HL-60 (cell line): ENCODE measurements at regions not wholly inside any gene's neighbourhood (a gene's known extent, or its start where the extent isn't known, plus 50 kb on each side); places are given as distances from the start of the nearest gene placed in this dataset.

Source experiments
- DNase-seq, 2 experiments: peaks; one replicate each; pipeline ENCODE4 v3.0.0-alpha.2; 2010 to 2020; ENCODE audit warnings: low read depth in 1 of 2, low spot score in 1 of 2
- H3K27ac ChIP-seq: fragments of 250-450 bp; sonication (Bioruptor Pico); replicated peaks from 2 replicates; pipeline ENCODE4 v1.5.1; 2020; ENCODE audit warnings: mild to moderate bottlenecking, moderate library complexity
- H3K27me3 ChIP-seq: fragments of 250-450 bp; sonication (Bioruptor Pico); 2 replicates; pipeline ENCODE4 v1.5.1; 2021; ENCODE audit warnings: mild to moderate bottlenecking, moderate library complexity; ENCODE audit not compliant: insufficient read depth, poor library complexity, severe bottlenecking
- H3K4me3 ChIP-seq: replicated peaks from 2 replicates; pipeline ENCODE4 v1.5.1; 2011; ENCODE audit warnings: mild to moderate bottlenecking, control low read depth, low read length; ENCODE audit not compliant: insufficient read depth
- CTCF ChIP-seq: IDR thresholded peaks from one replicate; pipeline ENCODE4 v1.5.1; 2011; ENCODE audit warnings: low read length, control low read depth, inconsistent platforms; ENCODE audit not compliant: insufficient read depth
- GABPA ChIP-seq: IDR thresholded peaks from 2 replicates; pipeline ENCODE4 v1.6.1; 2012; ENCODE audit warnings: low read depth
- POLR2AphosphoS5 ChIP-seq: IDR thresholded peaks from 2 replicates; pipeline ENCODE4 v1.6.1; 2012; ENCODE audit warnings: low read depth
- REST ChIP-seq: IDR thresholded peaks from 2 replicates; pipeline ENCODE4 v1.6.1; 2012; ENCODE audit warnings: low read depth; ENCODE audit not compliant: insufficient replicate concordance
- SPI1 ChIP-seq: IDR thresholded peaks from 2 replicates; pipeline ENCODE4 v1.6.1; 2012; ENCODE audit warnings: low read depth, mild to moderate bottlenecking, borderline replicate concordance

DNA sequence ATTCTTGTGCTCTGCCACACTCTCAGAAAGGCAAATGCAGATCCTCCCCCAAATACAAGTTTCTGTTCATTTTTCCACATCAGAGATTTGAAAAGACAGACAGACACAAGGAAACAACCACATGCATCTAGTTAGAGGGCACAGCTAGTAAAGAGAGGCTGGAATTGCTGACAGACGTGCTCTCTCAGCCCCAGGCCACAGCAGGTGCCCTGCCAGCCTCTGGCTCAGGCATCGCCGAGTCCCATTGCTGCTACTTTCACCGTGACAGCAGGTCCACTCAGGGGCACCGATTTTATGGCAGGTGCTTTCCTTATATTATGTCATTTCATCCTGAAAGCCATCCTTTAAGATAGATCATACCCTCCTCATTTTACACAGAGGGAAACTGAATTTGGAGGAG is 507.5 kb downstream of the EIPR1 start:
- Histone ChIP-seq H3K27ac (no peak overlapping the region), H3K27me3 (peaks cover 3% of the 10 kb centered on the region), H3K4me3 (no peak overlapping the region)
- no peak for DNase-seq
- no peak for TF ChIP-seq CTCF
- TF ChIP-seq POLR2AphosphoS5: no peak
- TF ChIP-seq SPI1: no peak
- TF ChIP-seq REST: no peak
- no peak for TF ChIP-seq GABPA

GRCh38 chr2:2869553-2869952 is 508.1 kb downstream of the EIPR1 start:
- H3K27me3 ChIP-seq: peaks cover 3% of the 10 kb centered on the region
- no peak overlapping the region for H3K27ac ChIP-seq
- TF ChIP-seq SPI1: no peak
- TF ChIP-seq GABPA: no peak
- TF ChIP-seq CTCF: no peak
- TF ChIP-seq POLR2AphosphoS5: no peak
- TF ChIP-seq REST: no peak
- H3K4me3 ChIP-seq: no peak overlapping the region
- DNase-seq: no peak

DNA sequence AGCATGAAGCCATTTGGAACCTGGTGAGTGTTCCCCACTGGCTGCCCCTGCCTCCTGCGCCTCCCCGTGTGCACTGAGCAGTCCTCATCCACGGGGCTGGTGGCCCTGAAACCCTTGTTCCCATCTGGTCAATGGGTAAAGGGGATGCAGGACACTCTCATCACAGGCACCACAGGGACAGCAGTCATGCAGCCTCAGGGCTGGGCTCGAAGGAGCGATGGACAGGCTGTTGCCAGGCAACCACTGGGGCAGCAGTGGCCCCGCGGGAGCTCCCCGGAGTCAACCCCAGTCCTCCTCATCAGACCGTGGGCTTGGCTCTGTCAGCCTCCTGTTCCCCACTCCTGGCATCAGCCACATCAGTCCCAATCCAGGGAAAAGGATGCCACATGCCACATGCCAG is 509.5 kb downstream of the EIPR1 start:
- DNase-seq: no peak

More for the DNA sequence above, 509.5 kb downstream of the EIPR1 start:
- H3K27ac ChIP-seq: no peak overlapping the region
- H3K27me3 ChIP-seq: peaks cover 3% of the 10 kb centered on the region
- H3K4me3 ChIP-seq: no peak overlapping the region
- TF ChIP-seq POLR2AphosphoS5 (no peak), SPI1 (no peak), GABPA (no peak), CTCF (no peak), REST (no peak)
